K562 (cell line): ENCODE measurements at regions not wholly inside any gene's neighbourhood (a gene's known extent, or its start where the extent isn't known, plus 50 kb on each side); places are given as distances from the start of the nearest gene placed in this dataset.

Experiments
- ATAC-seq: fragments of 200-7000 bp; cut with Tn5 transposase; 3 replicates; pipeline ENCODE4 v1.9.1; 2020; ENCODE audit warnings: moderate library complexity
- BruUV-seq: library from RNA; stranded (reverse); fragments of 400-500 nt; replicated peaks from 2 replicates; lab custom pipeline; 2021; lab: Mats Ljungman, UMichigan
- CTCF ChIA-PET: fragments of 300-600 bp; formaldehyde crosslinking; extraction: SDS; loops from one replicate; lab custom pipeline; 2021; ENCODE audit warnings: low intra/inter-chr PET ratio; lab: Yijun Ruan, JAX
- POLR2A ChIA-PET: fragments of 300-600, 350-650 bp; sonication (Branson Sonifier 250); formaldehyde crosslinking; extraction: SDS; loops from one replicate; lab custom pipeline; 2021; ENCODE audit warnings: antibody characterized with exemption, inconsistent platforms; lab: Yijun Ruan, JAX
- DNase-seq, 4 experiments: peaks; one replicate each; pipeline versions ENCODE4 v3.0.0 to v3.0.0-alpha.2; 2011 to 2018; ENCODE audit warnings: low spot score in 3 of 4, mixed read lengths in 3 of 4; ENCODE audit errors: extremely low read depth in 1 of 4
- FAIRE-seq: peaks from 2 replicates; lab custom pipeline; 2011; peaks lifted over from hg19 to GRCh38; lab: Jason Lieb, UNC
- H2AFZ ChIP-seq: 2 replicates; pipeline ENCODE4 v1.6.0; 2011; ENCODE audit warnings: low read depth, low read length, control low read depth, inconsistent platforms
- H3K27ac ChIP-seq: fragments of 200-600 bp; 3 replicates; pipeline ENCODE4 v1.8.0; 2011; ENCODE audit warnings: low read depth, mild to moderate bottlenecking, control low read depth, inconsistent platforms, low read length, moderate library complexity, mixed read lengths; ENCODE audit errors: extremely low read depth
- H3K27me3 ChIP-seq, 2 experiments: fragments of 300-600 bp in 1 of 2; 2 replicates in 1 of 2; 3 replicates in 1 of 2; pipeline versions ENCODE4 v1.6.0 to v1.8.0; 2011; ENCODE audit warnings: inconsistent platforms in 2 of 2, low read length in 2 of 2, mild to moderate bottlenecking in 1 of 2, mixed read lengths in 1 of 2, moderate library complexity in 1 of 2; ENCODE audit not compliant: control insufficient read depth in 2 of 2, insufficient read depth in 2 of 2
- H3K36me3 ChIP-seq: fragments of 300-600 bp; 3 replicates; pipeline ENCODE4 v1.8.0; 2011; ENCODE audit warnings: mild to moderate bottlenecking, low read length, inconsistent platforms; ENCODE audit not compliant: control insufficient read depth, insufficient read depth
- H3K4me1 ChIP-seq, 2 experiments: fragments of 200-600 bp in 1 of 2; replicated peaks in 1 of 2; 2 replicates in 1 of 2; 3 replicates in 1 of 2; pipeline versions ENCODE4 v1.5.1 to v1.8.0; 2011; ENCODE audit warnings: inconsistent platforms in 2 of 2, low read length in 2 of 2, mild to moderate bottlenecking in 1 of 2, mixed read lengths in 1 of 2, moderate library complexity in 1 of 2; ENCODE audit not compliant: control insufficient read depth in 2 of 2, insufficient read depth in 2 of 2
- H3K4me2 ChIP-seq: 2 replicates; pipeline ENCODE4 v1.6.1; 2011; ENCODE audit warnings: low read length, control low read depth, inconsistent platforms, mixed read lengths; ENCODE audit not compliant: insufficient read depth
- H3K4me3 ChIP-seq: fragments of 200-600 bp; sonication (generic), shearing (Covaris generic); 2 replicates; pipeline ENCODE4 v1.5.1; 2016; ENCODE audit warnings: control low read depth, inconsistent platforms
- H3K79me2 ChIP-seq: fragments of 200-600 bp; 3 replicates; pipeline ENCODE4 v1.8.0; 2011; ENCODE audit warnings: low read length, inconsistent platforms; ENCODE audit not compliant: control insufficient read depth, insufficient read depth
- H3K9ac ChIP-seq, 2 experiments: 2 replicates each; pipeline versions ENCODE4 v1.6.0 to v1.6.1; 2011; ENCODE audit warnings: low read depth in 2 of 2, low read length in 2 of 2, control low read depth in 1 of 2, inconsistent platforms in 1 of 2, mild to moderate bottlenecking in 1 of 2, mixed read lengths in 1 of 2; ENCODE audit not compliant: insufficient read depth in 1 of 2
- H3K9me1 ChIP-seq: one replicate; pipeline ENCODE4 v1.6.0; 2011; ENCODE audit warnings: inconsistent platforms, mild to moderate bottlenecking, low read length, moderate library complexity; ENCODE audit not compliant: control insufficient read depth, insufficient read depth
- H3K9me3 ChIP-seq: replicated peaks from 2 replicates; pipeline ENCODE4 v1.5.1; 2011; ENCODE audit warnings: low read depth, low read length, inconsistent platforms; ENCODE audit not compliant: control insufficient read depth, insufficient read depth
- H4K20me1 ChIP-seq: replicated peaks from 2 replicates; pipeline ENCODE4 v1.6.1; 2011; ENCODE audit warnings: low read length, inconsistent platforms, mixed read lengths; ENCODE audit not compliant: control insufficient read depth, insufficient read depth
- ELF4 ChIP-seq: fragments of 450-650 bp; formaldehyde crosslinking; IDR thresholded peaks from 2 replicates; pipeline ENCODE4 v1.4.0; 2022; ENCODE audit warnings: missing genetic modification characterization
- KDM4B ChIP-seq, 2 experiments: fragments of 450-650 bp in 1 of 2; sonication (generic) in 1 of 2; IDR thresholded peaks; 2 replicates each; pipeline ENCODE4 v1.6.1; 2016 to 2017; ENCODE audit warnings: borderline replicate concordance in 2 of 2, antibody characterized with exemption in 1 of 2, low read depth in 1 of 2, mild to moderate bottlenecking in 1 of 2
- POLR2B ChIP-seq: fragments of 450-650 bp; IDR thresholded peaks from 2 replicates; pipeline ENCODE4 v1.6.1; 2018; ENCODE audit warnings: low read depth; ENCODE audit not compliant: partially characterized antibody
- PTRF ChIP-seq: fragments of 450-650 bp; IDR thresholded peaks from 2 replicates; pipeline ENCODE4 v1.6.1; 2016; ENCODE audit warnings: mild to moderate bottlenecking, missing genetic modification characterization, missing compliant biosample characterization
- SMAD1 ChIP-seq: fragments of 150-350 bp; IDR thresholded peaks from 2 replicates; pipeline ENCODE4 v1.6.1; 2014; ENCODE audit warnings: low read length, low read depth; ENCODE audit not compliant: partially characterized antibody
- SUPT5H ChIP-seq: fragments of 450-650 bp; IDR thresholded peaks from 2 replicates; pipeline ENCODE4 v1.6.1; 2016
- ZBTB17 ChIP-seq: fragments of 450-650 bp; formaldehyde crosslinking; IDR thresholded peaks from 2 replicates; pipeline ENCODE4 v1.4.0; 2020; ENCODE audit warnings: mild to moderate bottlenecking
- ZNF277 ChIP-seq: fragments of 250-450 bp; sonication (Bioruptor Pico); IDR thresholded peaks from 2 replicates; pipeline ENCODE4 v1.8.0; 2022; ENCODE audit warnings: inconsistent platforms, mild to moderate bottlenecking, moderate library complexity, borderline replicate concordance
- WGBS: fragments of 100-300 bp; shearing (Covaris generic); methylation state at CpG from one replicate; pipeline ENCODE4 v1.1.6; 2016; ENCODE audit warnings: low coverage, mixed read lengths; ENCODE audit not compliant: insufficient coverage; ENCODE audit errors: missing lambda C conversion rate; 5-methylcytosine and 5-hydroxymethylcytosine counted together
- in situ Hi-C: fragments of 300-500 bp; cut with MboI; formaldehyde crosslinking; loops from 4 replicates; pipeline ENCODE4 v1.15.0; 2018; ENCODE audit warnings: inconsistent platforms, mixed read lengths
- intact Hi-C: fragments of 100-400 bp; cut with micrococcal nuclease; formaldehyde crosslinking; loops from 2 replicates; pipeline ENCODE4 v1.14.2; 2022
- TF ChIP-seq, protein P1 (sequence below): fragments of 450-650 bp; IDR thresholded peaks from 2 replicates; pipeline ENCODE4 v1.6.1; 2014; ENCODE audit warnings: low read depth, mild to moderate bottlenecking, moderate library complexity, borderline replicate concordance
- TF ChIP-seq, protein P2 (sequence below), 2 experiments: fragments of 250-450 bp in 1 of 2; fragments of 450-650 bp in 1 of 2; sonication (Bioruptor Pico) in 1 of 2; IDR thresholded peaks; 2 replicates each; pipeline versions ENCODE4 v1.6.1 to v1.8.0; 2016 to 2021; ENCODE audit warnings: mild to moderate bottlenecking in 2 of 2, moderate library complexity in 2 of 2, missing compliant biosample characterization in 1 of 2, missing genetic modification characterization in 1 of 2
- TF ChIP-seq, protein P3 (sequence below): IDR thresholded peaks from 3 replicates; pipeline ENCODE4 v1.6.1; 2011; ENCODE audit warnings: borderline replicate concordance, mild to moderate bottlenecking; ENCODE audit not compliant: insufficient read length, insufficient read depth

DNA sequence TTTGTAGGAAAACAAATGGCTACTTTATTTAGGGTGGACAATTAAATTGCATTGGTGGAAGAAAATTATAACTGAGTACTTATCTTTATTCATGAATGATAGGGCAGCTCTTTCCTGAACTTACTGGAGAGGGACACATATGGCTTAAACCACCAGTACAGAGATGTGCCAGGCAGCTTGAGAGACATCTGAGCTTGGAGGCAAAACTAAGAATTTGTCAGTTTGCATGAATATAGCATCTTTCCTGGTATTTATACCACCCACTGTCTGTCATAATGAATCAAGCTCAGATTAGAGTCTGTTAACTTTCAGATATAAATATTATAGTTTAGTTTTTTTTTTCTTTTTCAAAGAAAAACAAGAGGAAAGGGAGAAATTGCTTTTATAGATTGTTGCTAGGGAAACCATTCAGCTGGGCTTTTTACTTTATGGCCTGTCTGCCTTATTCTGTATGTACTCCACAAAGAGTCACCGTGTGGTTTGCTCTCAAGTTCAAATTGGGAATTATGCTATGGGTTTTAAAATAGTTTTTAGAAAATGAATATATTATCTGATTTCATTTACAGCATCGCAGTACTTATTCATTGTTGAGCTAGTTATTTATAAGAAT lies 477.0 kb upstream of the CHORDC1 start:
- 0% methylated on average over 2 of the region's 2 CpGs for WGBS
- no peak for DNase-seq
- intact Hi-C loops (no loop called here), in situ Hi-C loops (no loop called here)
- no TSS peak for BruUV-seq
- H3K9me1 ChIP-seq, result no peaks in the 10 kb centered on the region
- H3K4me3 ChIP-seq, result no peak overlapping the region
- H3K4me2 ChIP-seq, result no peak overlapping the region
- no peaks in the 10 kb centered on the region for H3K36me3 ChIP-seq
- CTCF ChIA-PET, result no interaction called here
- no peaks in the 10 kb centered on the region for H4K20me1 ChIP-seq
- H3K27ac ChIP-seq, result no peak overlapping the region
- no peaks in the 10 kb centered on the region for H3K4me1 ChIP-seq
- TF ChIP-seq ZNF277 (CRISPR knock-in tag), result no peak
- TF ChIP-seq, all 486 proteins: peak for 0
- no peak for FAIRE-seq
- H3K9me3 ChIP-seq, result no peaks in the 10 kb centered on the region
- H3K27me3 ChIP-seq, result no peaks in the 10 kb centered on the region
- no peaks in the 10 kb centered on the region for H3K79me2 ChIP-seq
- H3K9ac ChIP-seq, result no peak overlapping the region
- POLR2A ChIA-PET, result no interaction called here
- no peak overlapping the region for H2AFZ ChIP-seq
- no peak for ATAC-seq

- POLR2A ChIA-PET, result no interaction called here
- Histone ChIP-seq H3K4me2 (no peak overlapping the region), H3K9ac (no peak overlapping the region), H3K79me2 (no peaks in the 10 kb centered on the region), H3K36me3 (no peaks in the 10 kb centered on the region), H3K9me1 (no peaks in the 10 kb centered on the region), H3K27ac (no peak overlapping the region), H3K4me1 (no peaks in the 10 kb centered on the region), H3K4me3 (no peak overlapping the region), H2AFZ (no peak overlapping the region), H4K20me1 (no peaks in the 10 kb centered on the region), H3K27me3 (no peaks in the 10 kb centered on the region), H3K9me3 (no peaks in the 10 kb centered on the region)
- CTCF ChIA-PET, result no interaction called here
- no TSS peak for BruUV-seq
- ATAC-seq (no peak), DNase-seq (no peak), FAIRE-seq (no peak)
- intact Hi-C loops, result no loop called here
- in situ Hi-C loops, result no loop called here
- TF ChIP-seq, protein P1, sequence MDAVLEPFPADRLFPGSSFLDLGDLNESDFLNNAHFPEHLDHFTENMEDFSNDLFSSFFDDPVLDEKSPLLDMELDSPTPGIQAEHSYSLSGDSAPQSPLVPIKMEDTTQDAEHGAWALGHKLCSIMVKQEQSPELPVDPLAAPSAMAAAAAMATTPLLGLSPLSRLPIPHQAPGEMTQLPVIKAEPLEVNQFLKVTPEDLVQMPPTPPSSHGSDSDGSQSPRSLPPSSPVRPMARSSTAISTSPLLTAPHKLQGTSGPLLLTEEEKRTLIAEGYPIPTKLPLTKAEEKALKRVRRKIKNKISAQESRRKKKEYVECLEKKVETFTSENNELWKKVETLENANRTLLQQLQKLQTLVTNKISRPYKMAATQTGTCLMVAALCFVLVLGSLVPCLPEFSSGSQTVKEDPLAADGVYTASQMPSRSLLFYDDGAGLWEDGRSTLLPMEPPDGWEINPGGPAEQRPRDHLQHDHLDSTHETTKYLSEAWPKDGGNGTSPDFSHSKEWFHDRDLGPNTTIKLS, result no peak
- TF ChIP-seq, protein P2, sequence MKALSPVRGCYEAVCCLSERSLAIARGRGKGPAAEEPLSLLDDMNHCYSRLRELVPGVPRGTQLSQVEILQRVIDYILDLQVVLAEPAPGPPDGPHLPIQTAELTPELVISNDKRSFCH (CRISPR knock-in tag; IDR thresholded peaks at IDR 0.05), result no peak
- TF ChIP-seq, protein P2 (tag; IDR thresholded peaks at IDR 0.05), result no peak
- TF ChIP-seq POLR2B, result no peak
- TF ChIP-seq SUPT5H, result no peak
- TF ChIP-seq SMAD1, result no peak
- no peak for TF ChIP-seq ZBTB17
- TF ChIP-seq, protein P3, sequence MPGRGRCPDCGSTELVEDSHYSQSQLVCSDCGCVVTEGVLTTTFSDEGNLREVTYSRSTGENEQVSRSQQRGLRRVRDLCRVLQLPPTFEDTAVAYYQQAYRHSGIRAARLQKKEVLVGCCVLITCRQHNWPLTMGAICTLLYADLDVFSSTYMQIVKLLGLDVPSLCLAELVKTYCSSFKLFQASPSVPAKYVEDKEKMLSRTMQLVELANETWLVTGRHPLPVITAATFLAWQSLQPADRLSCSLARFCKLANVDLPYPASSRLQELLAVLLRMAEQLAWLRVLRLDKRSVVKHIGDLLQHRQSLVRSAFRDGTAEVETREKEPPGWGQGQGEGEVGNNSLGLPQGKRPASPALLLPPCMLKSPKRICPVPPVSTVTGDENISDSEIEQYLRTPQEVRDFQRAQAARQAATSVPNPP, result no peak
- no peak for TF ChIP-seq PTRF (tag)
- no peak for TF ChIP-seq ELF4
- TF ChIP-seq KDM4B (IDR thresholded peaks at IDR 0.05; ENCODE audit: borderline replicate concordance in 2 of 2, low read depth in 1 of 2), result no peak
Measured at GRCh38 chr11:90698238-90698637, 475.4 kb upstream of the CHORDC1 start.
